B cell (primary cell): ENCODE measurements at regions not wholly inside any gene's neighbourhood (a gene's known extent, or its start where the extent isn't known, plus 50 kb on each side); places are given as distances from the start of the nearest gene placed in this dataset.

Experiments used
- EZH2 ChIP-seq: IDR thresholded peaks from 2 replicates; pipeline ENCODE4 v1.6.1; 2012; ENCODE audit warnings: borderline replicate concordance, low read depth, mild to moderate bottlenecking, moderate library complexity, low read length; ENCODE audit not compliant: insufficient read depth, poor library complexity, severe bottlenecking
- TF ChIP-seq, protein P1 (sequence below): fragments of 200-600 bp; IDR thresholded peaks from one replicate; pipeline ENCODE4 v1.8.0; 2022; ENCODE audit warnings: antibody characterized with exemption, mild to moderate bottlenecking

DNA sequence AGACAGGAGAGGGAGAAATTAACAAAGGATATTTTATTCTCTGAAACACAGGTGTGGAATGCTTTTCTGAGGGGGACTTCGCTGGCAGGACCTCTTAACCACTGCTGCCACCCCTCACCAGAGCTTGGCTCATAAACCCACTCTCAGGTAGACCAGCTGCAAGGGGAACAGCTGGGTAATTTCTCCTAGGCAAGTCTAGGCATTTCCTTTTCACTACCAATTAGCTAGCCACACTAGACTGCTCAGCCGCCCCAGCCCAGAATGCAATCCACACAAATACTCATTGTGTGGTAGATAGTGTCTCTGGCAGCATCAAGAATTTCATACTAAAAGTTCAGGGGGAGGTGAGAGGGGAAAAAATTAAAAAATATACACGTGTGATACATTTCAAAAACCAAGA lies 267.6 kb upstream of the ID4 start:
- TF ChIP-seq, protein P1, sequence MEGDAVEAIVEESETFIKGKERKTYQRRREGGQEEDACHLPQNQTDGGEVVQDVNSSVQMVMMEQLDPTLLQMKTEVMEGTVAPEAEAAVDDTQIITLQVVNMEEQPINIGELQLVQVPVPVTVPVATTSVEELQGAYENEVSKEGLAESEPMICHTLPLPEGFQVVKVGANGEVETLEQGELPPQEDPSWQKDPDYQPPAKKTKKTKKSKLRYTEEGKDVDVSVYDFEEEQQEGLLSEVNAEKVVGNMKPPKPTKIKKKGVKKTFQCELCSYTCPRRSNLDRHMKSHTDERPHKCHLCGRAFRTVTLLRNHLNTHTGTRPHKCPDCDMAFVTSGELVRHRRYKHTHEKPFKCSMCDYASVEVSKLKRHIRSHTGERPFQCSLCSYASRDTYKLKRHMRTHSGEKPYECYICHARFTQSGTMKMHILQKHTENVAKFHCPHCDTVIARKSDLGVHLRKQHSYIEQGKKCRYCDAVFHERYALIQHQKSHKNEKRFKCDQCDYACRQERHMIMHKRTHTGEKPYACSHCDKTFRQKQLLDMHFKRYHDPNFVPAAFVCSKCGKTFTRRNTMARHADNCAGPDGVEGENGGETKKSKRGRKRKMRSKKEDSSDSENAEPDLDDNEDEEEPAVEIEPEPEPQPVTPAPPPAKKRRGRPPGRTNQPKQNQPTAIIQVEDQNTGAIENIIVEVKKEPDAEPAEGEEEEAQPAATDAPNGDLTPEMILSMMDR, result no peak
- TF ChIP-seq EZH2, result no peak
